ENCODE measurements at regions not wholly inside any gene's neighbourhood (a gene's known extent, or its start where the extent isn't known, plus 50 kb on each side); places are given as distances from the start of the nearest gene placed in this dataset.

DNA sequence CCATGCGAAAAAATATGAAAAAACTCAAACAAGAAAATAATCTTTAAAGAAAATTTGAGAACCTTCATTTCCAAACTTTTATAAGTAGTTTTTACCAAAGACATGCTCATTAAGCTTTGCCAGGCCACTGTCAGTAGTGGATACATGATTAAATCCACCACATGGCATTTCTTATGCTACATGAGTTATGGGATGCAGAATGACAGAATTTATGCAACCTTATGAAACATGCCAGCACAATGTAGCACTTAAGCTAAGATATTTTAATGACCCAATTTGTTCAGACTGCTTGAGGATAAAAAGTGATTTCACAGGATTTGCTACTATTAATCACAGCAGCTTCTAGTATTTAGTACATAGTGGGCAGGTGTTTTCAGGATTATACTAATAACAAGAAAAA lies 123.3 kb downstream of the ATP23 start:
- Histone ChIP-seq H2AFZ (ENCODE audit: low read depth, low read length, poor library complexity, severe bottlenecking) (no peak overlapping the region), H3K36me3 (ENCODE audit: control insufficient read depth in 1 of 2, insufficient read depth in 2 of 2, low read length in 2 of 2) (no peaks in the 10 kb centered on the region), H3K27ac (ENCODE audit: low read depth, low read length) (no peak overlapping the region), H3K9me3 (ENCODE audit: control insufficient read depth in 1 of 2, insufficient read depth in 1 of 2, low read depth in 1 of 2, low read length in 2 of 2) (no peaks in the 10 kb centered on the region), H3K79me2 (ENCODE audit: insufficient read depth, low read length) (no peaks in the 10 kb centered on the region), H3K4me3 (replicated peaks in 1 of 2; ENCODE audit: low read depth in 1 of 2, low read length in 2 of 2) (no peak overlapping the region), H4K20me1 (ENCODE audit: insufficient read depth) (no peaks in the 10 kb centered on the region), H3K9ac (ENCODE audit: low read length) (no peak overlapping the region), H3K9me2 (ENCODE audit: insufficient read depth) (no peaks in the 10 kb centered on the region), H3K4me1 (ENCODE audit: control insufficient read depth in 1 of 2, insufficient read depth in 2 of 2, low read length in 2 of 2) (no peaks in the 10 kb centered on the region; a peak in 1 of 4 replicates), H3K4me2 (ENCODE audit: low read length) (no peak overlapping the region), H3K27me3 (ENCODE audit: insufficient read depth, low read length) (no peaks in the 10 kb centered on the region)
- intact Hi-C loops (cut with micrococcal nuclease) = no loop called here
- BruUV-seq (replicated peaks) = no TSS peak
- DNase-seq (ENCODE audit: low read depth, low spot score) (no peak), ATAC-seq (no peak)
- POLR2A ChIA-PET = no interaction called here
- RAD21 ChIA-PET (ENCODE audit: low non-redundant PET in 1 of 2, low total read pairs in 2 of 2, uncharacterized antibody in 2 of 2, unreplicated experiment in 2 of 2) = no interaction called here
- CTCF ChIA-PET = no interaction called here
- TF ChIP-seq, protein P1, sequence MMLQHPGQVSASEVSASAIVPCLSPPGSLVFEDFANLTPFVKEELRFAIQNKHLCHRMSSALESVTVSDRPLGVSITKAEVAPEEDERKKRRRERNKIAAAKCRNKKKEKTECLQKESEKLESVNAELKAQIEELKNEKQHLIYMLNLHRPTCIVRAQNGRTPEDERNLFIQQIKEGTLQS (IDR thresholded peaks at IDR 0.05) = no peak
- no peak for TF ChIP-seq EZH2 (IDR thresholded peaks at IDR 0.05)
- TF ChIP-seq TCF7L2 (IDR thresholded peaks at IDR 0.05; ENCODE audit: borderline replicate concordance, extremely low read depth, insufficient read depth, insufficient read length) = no peak
- no peak for TF ChIP-seq POLR2A (IDR thresholded peaks at IDR 0.05; ENCODE audit: borderline replicate concordance, extremely low read depth, insufficient read depth, insufficient read length)

DNA sequence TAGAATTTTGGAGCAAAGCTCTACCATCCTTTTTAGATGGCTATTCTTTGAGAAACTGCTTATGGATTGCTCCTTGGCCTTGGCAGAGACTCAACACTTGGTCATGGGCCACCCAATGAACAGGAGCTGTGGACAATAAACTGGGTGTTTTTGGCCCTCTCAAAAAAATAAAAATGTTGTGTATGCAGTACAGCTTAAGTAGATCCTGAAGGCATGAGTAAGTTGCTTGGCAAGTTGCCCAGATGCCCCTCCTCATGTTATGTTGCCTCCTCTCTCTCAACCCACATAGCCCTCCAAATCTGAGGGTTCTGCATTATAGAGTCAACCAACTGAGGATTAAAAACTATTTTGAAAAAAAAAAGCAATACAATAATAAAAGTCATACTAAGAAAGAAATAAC lies 124.9 kb downstream of the ATP23 start:
- no peak overlapping the region for H3K27ac ChIP-seq (ENCODE audit: low read depth, low read length)
- H3K79me2 ChIP-seq (ENCODE audit: insufficient read depth, low read length) = no peaks in the 10 kb centered on the region
- no peak overlapping the region for H3K9ac ChIP-seq (ENCODE audit: low read length)
- H2AFZ ChIP-seq (ENCODE audit: low read depth, low read length, poor library complexity, severe bottlenecking) = no peak overlapping the region
- ATAC-seq (no peak), DNase-seq (ENCODE audit: low read depth, low spot score) (no peak)
- H4K20me1 ChIP-seq (ENCODE audit: insufficient read depth) = no peaks in the 10 kb centered on the region
- intact Hi-C loops (cut with micrococcal nuclease) = no loop called here
- CTCF ChIA-PET = no interaction called here
- no peaks in the 10 kb centered on the region for H3K27me3 ChIP-seq (ENCODE audit: insufficient read depth, low read length)
- no peaks in the 10 kb centered on the region for H3K36me3 ChIP-seq (ENCODE audit: control insufficient read depth in 1 of 2, insufficient read depth in 2 of 2, low read length in 2 of 2)
- H3K9me3 ChIP-seq (ENCODE audit: control insufficient read depth in 1 of 2, insufficient read depth in 1 of 2, low read depth in 1 of 2, low read length in 2 of 2) = no peaks in the 10 kb centered on the region
- H3K4me2 ChIP-seq (ENCODE audit: low read length) = no peak overlapping the region
- no TSS peak for BruUV-seq (replicated peaks)
- no peak for TF ChIP-seq POLR2AphosphoS5 (IDR thresholded peaks at IDR 0.05; ENCODE audit: low read depth, low read length)
- no peak for TF ChIP-seq FOSL1 (IDR thresholded peaks at IDR 0.05; ENCODE audit: low read depth)
- no peak for TF ChIP-seq YY1 (IDR thresholded peaks at IDR 0.05; ENCODE audit: extremely low read depth, insufficient replicate concordance, low read depth, low read length)
- no peak for TF ChIP-seq ELF1 (IDR thresholded peaks at IDR 0.05; ENCODE audit: borderline replicate concordance, low read depth)
- TF ChIP-seq EGR1 (IDR thresholded peaks at IDR 0.05; ENCODE audit: low read depth) = no peak
- TF ChIP-seq CEBPB (IDR thresholded peaks at IDR 0.05; ENCODE audit: low read depth) = no peak
- TF ChIP-seq JUND (IDR thresholded peaks at IDR 0.05) = no peak
- TF ChIP-seq, protein P2, sequence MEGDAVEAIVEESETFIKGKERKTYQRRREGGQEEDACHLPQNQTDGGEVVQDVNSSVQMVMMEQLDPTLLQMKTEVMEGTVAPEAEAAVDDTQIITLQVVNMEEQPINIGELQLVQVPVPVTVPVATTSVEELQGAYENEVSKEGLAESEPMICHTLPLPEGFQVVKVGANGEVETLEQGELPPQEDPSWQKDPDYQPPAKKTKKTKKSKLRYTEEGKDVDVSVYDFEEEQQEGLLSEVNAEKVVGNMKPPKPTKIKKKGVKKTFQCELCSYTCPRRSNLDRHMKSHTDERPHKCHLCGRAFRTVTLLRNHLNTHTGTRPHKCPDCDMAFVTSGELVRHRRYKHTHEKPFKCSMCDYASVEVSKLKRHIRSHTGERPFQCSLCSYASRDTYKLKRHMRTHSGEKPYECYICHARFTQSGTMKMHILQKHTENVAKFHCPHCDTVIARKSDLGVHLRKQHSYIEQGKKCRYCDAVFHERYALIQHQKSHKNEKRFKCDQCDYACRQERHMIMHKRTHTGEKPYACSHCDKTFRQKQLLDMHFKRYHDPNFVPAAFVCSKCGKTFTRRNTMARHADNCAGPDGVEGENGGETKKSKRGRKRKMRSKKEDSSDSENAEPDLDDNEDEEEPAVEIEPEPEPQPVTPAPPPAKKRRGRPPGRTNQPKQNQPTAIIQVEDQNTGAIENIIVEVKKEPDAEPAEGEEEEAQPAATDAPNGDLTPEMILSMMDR (IDR thresholded peaks at IDR 0.05 in 2 of 3, conservative IDR thresholded peaks at IDR 0.05 in 1 of 3; ENCODE audit: borderline replicate concordance in 1 of 3, insufficient read depth in 1 of 3, low read depth in 2 of 3, low read length in 2 of 3) = no peak
- TF ChIP-seq EZH2 (IDR thresholded peaks at IDR 0.05) = no peak
- no peaks in the 10 kb centered on the region; a peak in 1 of 4 replicates for H3K4me1 ChIP-seq (ENCODE audit: control insufficient read depth in 1 of 2, insufficient read depth in 2 of 2, low read length in 2 of 2)
- no peak overlapping the region for H3K4me3 ChIP-seq (replicated peaks in 1 of 2; ENCODE audit: low read depth in 1 of 2, low read length in 2 of 2)
- H3K9me2 ChIP-seq (ENCODE audit: insufficient read depth) = no peaks in the 10 kb centered on the region
- RAD21 ChIA-PET (ENCODE audit: low non-redundant PET in 1 of 2, low total read pairs in 2 of 2, uncharacterized antibody in 2 of 2, unreplicated experiment in 2 of 2) = no interaction called here
- POLR2A ChIA-PET = no interaction called here
